Neural progenitor cell (in vitro differentiated cells): ENCODE measurements at regions not wholly inside any gene's neighbourhood (a gene's known extent, or its start where the extent isn't known, plus 50 kb on each side); places are given as distances from the start of the nearest gene placed in this dataset.

Experiments
- DNase-seq: peaks from one replicate; pipeline ENCODE4 v3.0.0-alpha.2; 2016; ENCODE audit warnings: low spot score
- H2AFZ ChIP-seq: fragments of 200-600 bp; sonication (generic); replicated peaks from 2 replicates; pipeline ENCODE4 v1.6.1; 2016; ENCODE audit warnings: antibody characterized with exemption
- H3F3A ChIP-seq: fragments of 200-600 bp; sonication (generic); 2 replicates; pipeline ENCODE4 v1.6.1; 2016; ENCODE audit warnings: antibody characterized with exemption, low read depth
- H3K27ac ChIP-seq: fragments of 200-600 bp; sonication (generic); 2 replicates; pipeline ENCODE4 v1.5.1; 2016; ENCODE audit warnings: mild to moderate bottlenecking
- H3K27me3 ChIP-seq: fragments of 200-600 bp; sonication (generic); 2 replicates; pipeline ENCODE4 v1.6.1; 2016; ENCODE audit warnings: mild to moderate bottlenecking, moderate library complexity
- H3K36me3 ChIP-seq: fragments of 200-600 bp; sonication (generic); 2 replicates; pipeline ENCODE4 v1.5.1; 2016
- H3K4me1 ChIP-seq: fragments of 200-600 bp; sonication (generic); 2 replicates; pipeline ENCODE4 v1.6.1; 2016; ENCODE audit warnings: mixed run types
- H3K4me2 ChIP-seq: fragments of 200-600 bp; sonication (generic); 2 replicates; pipeline ENCODE4 v1.6.1; 2016
- H3K4me3 ChIP-seq: fragments of 200-600 bp; sonication (generic); 2 replicates; pipeline ENCODE4 v1.5.1; 2016
- H3K79me2 ChIP-seq: fragments of 200-600 bp; sonication (generic); 2 replicates; pipeline ENCODE4 v1.6.1; 2016; ENCODE audit warnings: low read depth
- H3K9ac ChIP-seq: fragments of 200-600 bp; sonication (generic); 2 replicates; pipeline ENCODE4 v1.6.1; 2016
- H3K9me3 ChIP-seq: fragments of 200-600 bp; sonication (generic); 2 replicates; pipeline ENCODE4 v1.5.1; 2016; ENCODE audit warnings: low read depth
- H4K20me1 ChIP-seq: fragments of 200-600 bp; sonication (generic); 2 replicates; pipeline ENCODE4 v1.6.1; 2016; ENCODE audit warnings: low read depth
- H3K27ac Mint-ChIP-seq: 3 replicates; pipeline ENCODE4 v1.8.0; 2021; ENCODE audit warnings: mixed read lengths
- H3K27me3 Mint-ChIP-seq: 2 replicates; pipeline ENCODE4 v1.8.0; 2022; ENCODE audit warnings: low read depth, mild to moderate bottlenecking, inconsistent platforms, moderate library complexity, mixed read lengths; ENCODE audit not compliant: insufficient read depth
- H3K36me3 Mint-ChIP-seq: 3 replicates; pipeline ENCODE4 v1.8.0; 2021; ENCODE audit warnings: mixed read lengths
- H3K4me1 Mint-ChIP-seq: 3 replicates; pipeline ENCODE4 v1.8.0; 2021; ENCODE audit warnings: mixed read lengths
- H3K4me3 Mint-ChIP-seq: 3 replicates; pipeline ENCODE4 v1.8.0; 2021; ENCODE audit warnings: mild to moderate bottlenecking, moderate library complexity, mixed read lengths
- H3K9me3 Mint-ChIP-seq: 3 replicates; pipeline ENCODE4 v1.8.0; 2020; ENCODE audit warnings: mixed read lengths
- EZH2 ChIP-seq: fragments of 200-600 bp; sonication (generic); IDR thresholded peaks from 2 replicates; pipeline ENCODE4 v1.6.1; 2017; ENCODE audit warnings: antibody characterized with exemption, mild to moderate bottlenecking, moderate library complexity
- EZH2phosphoT487 ChIP-seq: fragments of 200-600 bp; sonication (generic); IDR thresholded peaks from 2 replicates; pipeline ENCODE4 v1.6.1; 2017; ENCODE audit warnings: antibody characterized with exemption
- TF ChIP-seq, protein P1 (sequence below): fragments of 200-600 bp; sonication (generic); IDR thresholded peaks from 2 replicates; pipeline ENCODE4 v1.5.1; 2017; ENCODE audit warnings: antibody characterized with exemption, mild to moderate bottlenecking

DNA sequence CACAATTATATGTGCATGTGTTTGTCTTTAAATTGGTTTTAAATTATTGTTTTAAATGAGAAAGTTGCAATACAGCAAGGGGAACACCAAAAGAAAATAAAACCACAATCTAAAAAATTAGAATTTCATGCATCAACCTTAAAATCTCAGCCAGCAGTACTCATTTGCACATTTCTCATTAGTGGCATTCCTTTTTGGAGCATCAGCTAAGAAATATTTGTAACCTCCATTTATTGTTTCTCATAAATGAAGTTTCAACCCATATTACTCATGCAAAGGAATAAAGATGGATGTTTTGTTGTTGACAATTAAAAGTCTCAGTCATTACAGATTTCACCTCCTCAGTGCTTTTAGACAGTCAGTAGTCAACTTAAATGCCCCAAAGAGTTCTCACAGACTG is 160.1 kb downstream of the TBX15 start:
- no peak overlapping the region for H3K27ac ChIP-seq
- H3K9ac ChIP-seq = no peak overlapping the region
- no peaks in the 10 kb centered on the region for H4K20me1 ChIP-seq
- H3K27ac Mint-ChIP-seq = no peak overlapping the region
- H2AFZ ChIP-seq = no peak overlapping the region
- no peaks in the 10 kb centered on the region for H3F3A ChIP-seq
- H3K4me1 ChIP-seq = no peaks in the 10 kb centered on the region
- no peaks in the 10 kb centered on the region for H3K27me3 ChIP-seq
- H3K9me3 ChIP-seq = no peaks in the 10 kb centered on the region
- H3K27me3 Mint-ChIP-seq = no peaks in the 10 kb centered on the region
- peaks cover 14% of the 10 kb centered on the region for H3K9me3 Mint-ChIP-seq
- TF ChIP-seq EZH2phosphoT487 (no peak), EZH2 (no peak)
- no peak for DNase-seq
- no peaks in the 10 kb centered on the region for H3K4me1 Mint-ChIP-seq
- no peaks in the 10 kb centered on the region for H3K79me2 ChIP-seq
- H3K36me3 ChIP-seq = no peaks in the 10 kb centered on the region
- H3K4me3 ChIP-seq = no peak overlapping the region
- no peak overlapping the region for H3K4me2 ChIP-seq
- no peaks in the 10 kb centered on the region for H3K36me3 Mint-ChIP-seq
- H3K4me3 Mint-ChIP-seq = no peak overlapping the region

DNA sequence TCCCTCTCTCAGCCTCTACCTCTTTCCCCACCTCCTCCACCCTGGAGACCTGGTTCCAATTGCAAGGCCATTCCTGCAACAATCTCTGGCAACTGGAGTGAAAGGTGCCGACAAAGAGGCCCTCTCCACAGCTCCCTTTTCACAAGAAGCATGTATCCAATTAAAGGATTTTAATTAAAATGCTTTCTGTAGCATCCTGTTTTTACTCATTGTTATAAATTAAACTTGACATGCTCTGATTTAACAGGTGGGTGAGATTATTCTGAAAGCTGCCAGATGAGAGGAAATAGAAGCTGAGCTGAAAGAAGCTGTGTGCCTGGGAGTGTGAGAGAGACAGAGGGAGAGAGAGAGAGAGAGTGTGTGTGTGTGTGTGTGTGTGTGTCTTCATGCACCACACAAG is 160.5 kb downstream of the TBX15 start:
- H3K27me3 Mint-ChIP-seq = no peaks in the 10 kb centered on the region
- Histone ChIP-seq H3K27me3 (no peaks in the 10 kb centered on the region), H3K4me1 (no peaks in the 10 kb centered on the region), H4K20me1 (no peaks in the 10 kb centered on the region), H3F3A (no peaks in the 10 kb centered on the region), H3K79me2 (no peaks in the 10 kb centered on the region), H3K36me3 (no peaks in the 10 kb centered on the region), H3K4me3 (no peak overlapping the region), H3K4me2 (no peak overlapping the region), H3K9ac (no peak overlapping the region), H2AFZ (peak overlapping the region; percentile 38), H3K9me3 (no peaks in the 10 kb centered on the region), H3K27ac (no peak overlapping the region)
- H3K9me3 Mint-ChIP-seq = peaks cover 14% of the 10 kb centered on the region
- no peaks in the 10 kb centered on the region for H3K36me3 Mint-ChIP-seq
- TF ChIP-seq, protein P1, sequence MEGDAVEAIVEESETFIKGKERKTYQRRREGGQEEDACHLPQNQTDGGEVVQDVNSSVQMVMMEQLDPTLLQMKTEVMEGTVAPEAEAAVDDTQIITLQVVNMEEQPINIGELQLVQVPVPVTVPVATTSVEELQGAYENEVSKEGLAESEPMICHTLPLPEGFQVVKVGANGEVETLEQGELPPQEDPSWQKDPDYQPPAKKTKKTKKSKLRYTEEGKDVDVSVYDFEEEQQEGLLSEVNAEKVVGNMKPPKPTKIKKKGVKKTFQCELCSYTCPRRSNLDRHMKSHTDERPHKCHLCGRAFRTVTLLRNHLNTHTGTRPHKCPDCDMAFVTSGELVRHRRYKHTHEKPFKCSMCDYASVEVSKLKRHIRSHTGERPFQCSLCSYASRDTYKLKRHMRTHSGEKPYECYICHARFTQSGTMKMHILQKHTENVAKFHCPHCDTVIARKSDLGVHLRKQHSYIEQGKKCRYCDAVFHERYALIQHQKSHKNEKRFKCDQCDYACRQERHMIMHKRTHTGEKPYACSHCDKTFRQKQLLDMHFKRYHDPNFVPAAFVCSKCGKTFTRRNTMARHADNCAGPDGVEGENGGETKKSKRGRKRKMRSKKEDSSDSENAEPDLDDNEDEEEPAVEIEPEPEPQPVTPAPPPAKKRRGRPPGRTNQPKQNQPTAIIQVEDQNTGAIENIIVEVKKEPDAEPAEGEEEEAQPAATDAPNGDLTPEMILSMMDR = no peak
- TF ChIP-seq EZH2 (no peak), EZH2phosphoT487 (no peak)
- no peaks in the 10 kb centered on the region for H3K4me1 Mint-ChIP-seq
- H3K27ac Mint-ChIP-seq = no peak overlapping the region
- H3K4me3 Mint-ChIP-seq = no peak overlapping the region
- DNase-seq = no peak

DNA sequence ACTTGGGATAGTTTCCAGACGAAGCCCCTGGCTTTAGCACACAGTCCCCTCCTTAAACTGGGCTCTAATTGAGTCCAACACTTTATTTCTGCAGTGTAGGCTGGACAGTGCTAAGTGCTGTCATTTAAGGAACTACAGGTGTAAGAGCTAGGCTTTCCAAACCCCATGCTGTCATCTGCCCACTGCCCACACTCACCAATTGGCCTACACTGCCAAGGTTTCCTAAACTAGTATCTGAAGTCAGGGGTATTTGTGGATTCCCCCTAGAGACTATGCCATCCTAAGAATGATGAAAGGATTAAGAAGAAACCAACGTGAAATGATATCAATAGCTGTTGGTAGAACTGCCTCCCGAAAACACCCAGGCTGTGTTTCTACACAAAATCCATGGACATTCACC is 160.9 kb downstream of the TBX15 start:
- Histone ChIP-seq H3F3A (no peaks in the 10 kb centered on the region), H3K27ac (no peak overlapping the region), H3K27me3 (no peaks in the 10 kb centered on the region), H3K9me3 (no peaks in the 10 kb centered on the region), H3K4me3 (no peak overlapping the region), H3K4me1 (no peaks in the 10 kb centered on the region), H3K36me3 (no peaks in the 10 kb centered on the region), H3K4me2 (no peak overlapping the region), H4K20me1 (no peaks in the 10 kb centered on the region), H3K9ac (no peak overlapping the region), H2AFZ (no peak overlapping the region), H3K79me2 (no peaks in the 10 kb centered on the region)
- Mint-ChIP-seq H3K36me3 (no peaks in the 10 kb centered on the region), H3K4me3 (no peak overlapping the region), H3K27me3 (no peaks in the 10 kb centered on the region), H3K27ac (no peak overlapping the region), H3K9me3 (peaks cover 9% of the 10 kb centered on the region), H3K4me1 (no peaks in the 10 kb centered on the region)
- DNase-seq = no peak
- TF ChIP-seq EZH2phosphoT487 (no peak), EZH2 (no peak)
- TF ChIP-seq, protein P1 = no peak

DNA sequence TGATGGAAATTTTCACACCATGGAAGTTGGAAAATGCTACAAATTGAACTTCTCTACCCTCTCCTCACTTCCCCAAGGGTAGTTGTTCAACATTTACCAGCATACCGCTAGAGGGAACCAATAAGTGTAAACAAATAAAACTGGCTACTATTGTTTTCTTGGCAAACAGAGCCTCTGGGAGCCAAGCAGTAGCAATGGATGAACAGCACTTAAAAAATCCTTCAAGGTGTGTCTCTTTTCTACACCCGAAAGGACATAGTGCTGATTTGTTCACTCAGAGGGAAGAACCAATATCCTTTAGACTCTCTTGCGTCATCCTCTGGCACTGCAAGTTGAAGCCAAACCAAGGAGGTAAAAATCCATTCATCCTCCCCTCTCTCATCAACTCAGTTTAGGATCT is 161.5 kb downstream of the TBX15 start:
- no peaks in the 10 kb centered on the region for H3K27me3 Mint-ChIP-seq
- H3K4me3 ChIP-seq = no peak overlapping the region
- peak; percentile 12 for DNase-seq
- H3K4me3 Mint-ChIP-seq = no peak overlapping the region
- H3K9me3 Mint-ChIP-seq = peaks cover 7% of the 10 kb centered on the region
- H3K9me3 ChIP-seq = no peaks in the 10 kb centered on the region
- no peaks in the 10 kb centered on the region for H3K4me1 Mint-ChIP-seq
- no peaks in the 10 kb centered on the region for H3K4me1 ChIP-seq
- H3K79me2 ChIP-seq = no peaks in the 10 kb centered on the region
- no peak overlapping the region for H3K9ac ChIP-seq
- H3K36me3 Mint-ChIP-seq = no peaks in the 10 kb centered on the region
- H3K27me3 ChIP-seq = no peaks in the 10 kb centered on the region
- no peak overlapping the region for H3K27ac ChIP-seq
- no peaks in the 10 kb centered on the region for H3F3A ChIP-seq
- no peak overlapping the region for H3K27ac Mint-ChIP-seq
- no peak overlapping the region for H3K4me2 ChIP-seq
- H4K20me1 ChIP-seq = no peaks in the 10 kb centered on the region
- TF ChIP-seq EZH2phosphoT487 = no peak
- TF ChIP-seq, protein P1 = peak; percentile 30
- no peak for TF ChIP-seq EZH2
- no peak overlapping the region for H2AFZ ChIP-seq
- no peaks in the 10 kb centered on the region for H3K36me3 ChIP-seq
